HG03103 (cell line): ENCODE measurements at regions not wholly inside any gene's neighbourhood (a gene's known extent, or its start where the extent isn't known, plus 50 kb on each side); places are given as distances from the start of the nearest gene placed in this dataset.

Source experiments
- ATAC-seq: cut with Tn5 transposase; IDR thresholded peaks from one replicate; pipeline ENCODE4 v1.9.1; 2021; ENCODE audit warnings: low read depth; ENCODE audit not compliant: unreplicated experiment

GRCh38 chr7:155887174-155887525 is 74.9 kb upstream of the SHH start:
- no peak for ATAC-seq

GRCh38 chr7:155886391-155887173 is 74.3 kb upstream of the SHH start:
- ATAC-seq: no peak

- ATAC-seq: no peak
These were observed 73.2 kb upstream of the SHH start for GRCh38 chr7:155885167-155886155.

GRCh38 chr7:155884225-155885166 is 72.2 kb upstream of the SHH start:
- ATAC-seq: no peak

GRCh38 chr7:155883491-155884224 is 71.4 kb upstream of the SHH start:
- no peak for ATAC-seq

- no peak for ATAC-seq
These were observed 70.3 kb upstream of the SHH start for GRCh38 chr7:155882596-155882995.

- no peak for ATAC-seq
These were observed 69.4 kb upstream of the SHH start for GRCh38 chr7:155881471-155882350.

GRCh38 chr7:155880721-155881120 is 68.5 kb upstream of the SHH start:
- ATAC-seq: no peak

- ATAC-seq: no peak
These were observed 67.3 kb upstream of the SHH start for GRCh38 chr7:155879592-155879991.

- no peak for ATAC-seq
These were observed 66.4 kb upstream of the SHH start for GRCh38 chr7:155878674-155879073.

- ATAC-seq: no peak
These were observed 66.0 kb upstream of the SHH start for GRCh38 chr7:155878250-155878649.

- ATAC-seq: no peak
These were observed 64.9 kb upstream of the SHH start for GRCh38 chr7:155877167-155877566.

- no peak for ATAC-seq
These were observed 62.1 kb upstream of the SHH start for GRCh38 chr7:155874411-155874810.

GRCh38 chr7:155874010-155874409 is 61.7 kb upstream of the SHH start:
- no peak for ATAC-seq

- ATAC-seq: no peak
These were observed 60.6 kb upstream of the SHH start for GRCh38 chr7:155872678-155873369.

GRCh38 chr7:155871211-155871610 is 58.9 kb upstream of the SHH start:
- ATAC-seq: no peak

GRCh38 chr7:155870334-155871180 is 58.3 kb upstream of the SHH start:
- no peak for ATAC-seq

GRCh38 chr7:155869784-155870076 is 57.5 kb upstream of the SHH start:
- ATAC-seq: no peak
